ENCODE measurements at regions not wholly inside any gene's neighbourhood (a gene's known extent, or its start where the extent isn't known, plus 50 kb on each side); places are given as distances from the start of the nearest gene placed in this dataset.
A peak's percentile ranks its signal among the peaks of the same experiment; 100 is the strongest.
"Not testable (repeated sequence)": the region's sequence is repeated elsewhere in the genome, so short reads cannot be mapped to it uniquely, and the experiment has no call there.

DNA sequence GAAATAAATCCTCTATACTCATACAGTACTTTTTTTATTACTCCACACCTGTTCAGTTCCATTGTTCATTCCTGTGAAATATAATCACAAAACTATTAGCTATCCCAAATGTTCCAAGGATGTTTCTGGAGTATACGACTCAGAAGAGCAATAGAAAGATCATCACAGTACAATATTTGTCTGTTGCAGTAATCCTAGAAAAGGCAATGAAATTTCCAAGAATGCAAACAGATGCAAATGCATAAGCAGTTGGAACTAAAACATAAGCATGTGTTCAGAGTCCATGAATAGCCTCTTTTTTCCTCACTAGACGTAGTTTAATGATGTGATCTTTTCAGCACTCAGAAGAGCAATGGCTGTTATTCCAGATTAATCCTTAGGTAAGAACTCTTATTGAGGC lies 55.2 kb downstream of the RTL3 start:
- H3K27me3 Mint-ChIP-seq: no peaks in the 10 kb centered on the region
- H3K36me3 Mint-ChIP-seq: no peaks in the 10 kb centered on the region
- H3K4me3 Mint-ChIP-seq: no peak overlapping the region
- no peak for DNase-seq
- H3K4me1 Mint-ChIP-seq: no peaks in the 10 kb centered on the region
- H3K27ac Mint-ChIP-seq: no peak overlapping the region
- H3K9me3 Mint-ChIP-seq: peaks cover 4% of the 10 kb centered on the region

DNA sequence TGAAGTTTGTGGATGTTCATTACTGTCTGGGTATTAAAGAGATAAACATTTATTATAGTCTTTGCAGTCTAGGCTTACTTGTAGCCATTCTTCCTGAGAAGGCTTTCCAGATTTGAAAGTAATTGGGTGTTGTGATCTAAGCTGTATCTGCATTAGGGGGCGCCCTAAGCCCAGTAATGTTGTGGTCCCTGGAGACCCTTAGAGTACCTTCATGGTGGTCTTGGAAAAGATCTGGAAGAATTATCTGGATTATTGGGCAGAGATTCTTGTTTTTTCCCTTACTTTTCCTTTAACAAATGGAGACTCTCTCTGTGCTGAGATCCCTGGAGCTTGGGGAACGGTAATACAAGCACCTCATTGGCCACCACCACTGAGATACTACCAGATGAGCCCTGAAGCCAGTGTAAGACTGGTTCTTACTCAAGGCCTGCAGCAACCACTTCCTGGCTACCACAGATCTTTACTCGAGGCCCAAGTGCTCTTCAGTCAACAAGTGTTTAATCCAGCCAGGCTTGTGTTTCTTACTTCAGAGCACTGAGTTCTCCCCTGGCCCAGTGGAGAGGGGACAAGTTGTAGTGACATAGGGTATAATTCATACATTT lies 63.1 kb downstream of the RTL3 start:
- peak; percentile 2 for DNase-seq
- H3K4me1 Mint-ChIP-seq: peaks cover 3% of the 10 kb centered on the region
- peaks cover 2% of the 10 kb centered on the region for H3K9me3 Mint-ChIP-seq
- H3K27me3 Mint-ChIP-seq: no peaks in the 10 kb centered on the region
- no peak overlapping the region for H3K27ac Mint-ChIP-seq
- H3K36me3 Mint-ChIP-seq: no peaks in the 10 kb centered on the region
- H3K4me3 Mint-ChIP-seq: no peak overlapping the region

GRCh38 chrX:78593701-78594100 lies 65.4 kb downstream of the RTL3 start:
- H3K4me3 Mint-ChIP-seq: no peak overlapping the region
- no peaks in the 10 kb centered on the region for H3K36me3 Mint-ChIP-seq
- H3K4me1 Mint-ChIP-seq: peaks cover 3% of the 10 kb centered on the region
- H3K27me3 Mint-ChIP-seq: no peaks in the 10 kb centered on the region
- no peak overlapping the region for H3K27ac Mint-ChIP-seq
- DNase-seq: no peak
- peaks cover 2% of the 10 kb centered on the region for H3K9me3 Mint-ChIP-seq

- H3K4me3 Mint-ChIP-seq: no peak overlapping the region
- H3K27ac Mint-ChIP-seq: no peak overlapping the region
- no peaks in the 10 kb centered on the region for H3K27me3 Mint-ChIP-seq
- no peak for DNase-seq
- H3K36me3 Mint-ChIP-seq: no peaks in the 10 kb centered on the region
- H3K4me1 Mint-ChIP-seq: peaks cover 3% of the 10 kb centered on the region
- H3K9me3 Mint-ChIP-seq: peaks cover 2% of the 10 kb centered on the region
These were observed 67.1 kb downstream of the RTL3 start for GRCh38 chrX:78592030-78592429.

GRCh38 chrX:78574306-78574705 lies 84.8 kb downstream of the RTL3 start:
- H3K27me3 Mint-ChIP-seq: no peaks in the 10 kb centered on the region
- H3K4me3 Mint-ChIP-seq: no peak overlapping the region
- H3K36me3 Mint-ChIP-seq: no peaks in the 10 kb centered on the region
- DNase-seq: no peak
- peaks cover 3% of the 10 kb centered on the region for H3K4me1 Mint-ChIP-seq
- H3K27ac Mint-ChIP-seq: no peak overlapping the region
- H3K9me3 Mint-ChIP-seq: no peaks in the 10 kb centered on the region

DNA sequence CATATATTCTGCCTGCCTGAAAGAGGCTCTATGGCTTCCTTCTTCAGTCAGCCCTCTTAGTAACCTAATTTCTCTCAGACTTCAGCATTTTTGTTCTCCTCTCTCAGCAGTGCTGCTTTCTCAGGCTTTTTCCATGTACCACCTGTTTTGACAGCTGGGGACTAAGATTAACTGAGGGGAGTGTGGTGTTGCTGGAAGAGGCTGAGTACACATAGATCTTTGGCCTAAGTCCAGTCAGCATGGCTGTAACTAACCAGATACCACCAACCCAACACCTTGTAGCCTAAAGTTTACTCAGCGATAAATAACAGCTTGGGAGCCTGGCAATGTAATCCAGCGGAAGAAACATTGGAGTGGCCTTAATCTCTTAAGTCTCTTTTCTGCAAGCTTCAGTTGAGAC lies 85.5 kb downstream of the RTL3 start:
- no peaks in the 10 kb centered on the region for H3K9me3 Mint-ChIP-seq
- no peak overlapping the region for H3K4me3 Mint-ChIP-seq
- DNase-seq: no peak
- peaks cover 3% of the 10 kb centered on the region for H3K4me1 Mint-ChIP-seq
- H3K36me3 Mint-ChIP-seq: no peaks in the 10 kb centered on the region
- H3K27ac Mint-ChIP-seq: no peak overlapping the region
- no peaks in the 10 kb centered on the region for H3K27me3 Mint-ChIP-seq

DNA sequence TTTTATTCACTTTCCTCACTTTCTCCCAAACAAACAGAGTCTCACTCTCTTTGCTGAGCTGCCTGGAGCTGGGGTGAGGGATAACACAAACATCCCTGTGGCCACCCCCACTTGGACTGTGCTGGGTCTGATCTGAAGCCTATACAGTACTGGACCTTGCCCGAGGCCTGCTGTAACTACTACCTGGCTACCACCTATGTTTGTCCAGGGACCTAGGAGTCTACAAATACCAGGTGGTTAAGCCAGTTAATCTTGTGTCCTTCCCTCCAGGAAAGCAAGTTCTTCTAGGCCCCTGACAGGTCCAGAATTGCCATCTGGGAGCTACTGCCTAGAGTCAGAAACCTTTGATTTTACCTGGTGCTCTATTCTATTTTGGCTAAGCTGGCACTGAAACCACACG lies 87.3 kb downstream of the RTL3 start:
- no peak for DNase-seq
- no peaks in the 10 kb centered on the region for H3K9me3 Mint-ChIP-seq
- H3K4me1 Mint-ChIP-seq: peaks cover 3% of the 10 kb centered on the region
- no peaks in the 10 kb centered on the region for H3K27me3 Mint-ChIP-seq
- H3K4me3 Mint-ChIP-seq: no peak overlapping the region
- no peak overlapping the region for H3K27ac Mint-ChIP-seq
- no peaks in the 10 kb centered on the region for H3K36me3 Mint-ChIP-seq

- H3K27ac Mint-ChIP-seq: no peak overlapping the region
These were observed 103.6 kb downstream of the RTL3 start for GRCh38 chrX:78555401-78555980.

GRCh38 chrX:78552628-78553027 lies 106.5 kb downstream of the RTL3 start:
- not testable (repeated sequence) for H3K4me3 Mint-ChIP-seq, H3K27ac Mint-ChIP-seq, H3K9me3 Mint-ChIP-seq, H3K4me1 Mint-ChIP-seq, DNase-seq, H3K36me3 Mint-ChIP-seq, H3K27me3 Mint-ChIP-seq

More at GRCh38 chrX:78555401-78555980, 103.6 kb downstream of the RTL3 start:
- DNase-seq: no peak
- H3K9me3 Mint-ChIP-seq: peaks cover 2% of the 10 kb centered on the region
- H3K27me3 Mint-ChIP-seq: no peaks in the 10 kb centered on the region
- peaks cover 3% of the 10 kb centered on the region for H3K36me3 Mint-ChIP-seq
- H3K4me3 Mint-ChIP-seq: no peak overlapping the region
- peaks cover 3% of the 10 kb centered on the region for H3K4me1 Mint-ChIP-seq

GRCh38 chrX:78548012-78548411 lies 111.1 kb downstream of the RTL3 start:
- Mint-ChIP-seq H3K27me3 (no peaks in the 10 kb centered on the region), H3K27ac (no peak overlapping the region), H3K9me3 (peaks cover 8% of the 10 kb centered on the region), H3K4me1 (no peaks in the 10 kb centered on the region), H3K4me3 (no peak overlapping the region), H3K36me3 (peaks cover 4% of the 10 kb centered on the region)
- no peak for DNase-seq

- DNase-seq: no peak
- Mint-ChIP-seq H3K4me3 (no peak overlapping the region), H3K27ac (no peak overlapping the region), H3K27me3 (no peaks in the 10 kb centered on the region), H3K36me3 (peaks cover 10% of the 10 kb centered on the region), H3K4me1 (no peaks in the 10 kb centered on the region), H3K9me3 (peaks cover 23% of the 10 kb centered on the region)
These were observed 113.9 kb downstream of the RTL3 start for GRCh38 chrX:78545233-78545632.

- H3K4me1 Mint-ChIP-seq: no peaks in the 10 kb centered on the region
- DNase-seq: no peak
- H3K27me3 Mint-ChIP-seq: no peaks in the 10 kb centered on the region
- peaks cover 24% of the 10 kb centered on the region for H3K9me3 Mint-ChIP-seq
- peaks cover 10% of the 10 kb centered on the region for H3K36me3 Mint-ChIP-seq
- no peak overlapping the region for H3K4me3 Mint-ChIP-seq
- no peak overlapping the region for H3K27ac Mint-ChIP-seq
These were observed 115.8 kb downstream of the RTL3 start for GRCh38 chrX:78543281-78543680.

DNA sequence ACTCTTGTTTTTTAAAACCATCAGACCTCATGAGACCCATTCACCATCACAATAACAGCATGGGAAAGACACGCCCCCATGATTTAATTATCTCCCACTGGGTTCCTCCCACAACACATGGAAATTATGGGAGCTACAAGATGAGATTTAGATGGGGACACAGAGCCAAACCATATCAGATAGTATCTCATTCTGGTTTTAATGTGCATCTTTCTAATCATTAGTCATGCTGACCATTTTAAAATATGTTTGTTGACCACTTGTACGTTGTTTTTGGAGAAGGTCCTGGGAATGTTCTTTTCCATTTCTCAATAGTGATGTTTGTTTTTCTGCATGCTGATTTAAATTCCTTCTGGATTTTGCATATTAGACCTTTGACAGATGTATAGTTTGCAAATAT lies 119.0 kb downstream of the RTL3 start:
- H3K36me3 Mint-ChIP-seq: peaks cover 10% of the 10 kb centered on the region
- no peak overlapping the region for H3K4me3 Mint-ChIP-seq
- peaks cover 24% of the 10 kb centered on the region for H3K9me3 Mint-ChIP-seq

GRCh38 chrX:78534221-78534620 lies 124.9 kb downstream of the RTL3 start:
- no peak overlapping the region for H3K27ac Mint-ChIP-seq
- no peaks in the 10 kb centered on the region for H3K9me3 Mint-ChIP-seq
- H3K4me1 Mint-ChIP-seq: no peaks in the 10 kb centered on the region
- no peak overlapping the region for H3K4me3 Mint-ChIP-seq
- DNase-seq: no peak
- H3K36me3 Mint-ChIP-seq: no peaks in the 10 kb centered on the region
- H3K27me3 Mint-ChIP-seq: no peaks in the 10 kb centered on the region

More for the DNA sequence above, 119.0 kb downstream of the RTL3 start:
- DNase-seq: no peak
- Mint-ChIP-seq H3K27me3 (no peaks in the 10 kb centered on the region), H3K4me1 (no peaks in the 10 kb centered on the region), H3K27ac (no peak overlapping the region)

- Mint-ChIP-seq H3K4me1 (peaks cover 2% of the 10 kb centered on the region), H3K36me3 (no peaks in the 10 kb centered on the region), H3K9me3 (no peaks in the 10 kb centered on the region), H3K27me3 (no peaks in the 10 kb centered on the region), H3K4me3 (no peak overlapping the region), H3K27ac (no peak overlapping the region)
- DNase-seq: no peak
These were observed 126.8 kb downstream of the RTL3 start for GRCh38 chrX:78532363-78532762.

- H3K27ac Mint-ChIP-seq: no peak overlapping the region
- DNase-seq: no peak
- peaks cover 7% of the 10 kb centered on the region for H3K4me1 Mint-ChIP-seq
- no peaks in the 10 kb centered on the region for H3K36me3 Mint-ChIP-seq
- H3K9me3 Mint-ChIP-seq: no peaks in the 10 kb centered on the region
- no peaks in the 10 kb centered on the region for H3K27me3 Mint-ChIP-seq
- no peak overlapping the region for H3K4me3 Mint-ChIP-seq
These were observed 131.3 kb downstream of the RTL3 start for GRCh38 chrX:78527818-78528217.
